H1 (cell line): ENCODE measurements at regions not wholly inside any gene's neighbourhood (a gene's known extent, or its start where the extent isn't known, plus 50 kb on each side); places are given as distances from the start of the nearest gene placed in this dataset.

Experiments
- CTCF ChIA-PET: fragments of 300-600 bp; sonication (Branson Sonifier 250); formaldehyde crosslinking; loops from one replicate; lab custom pipeline; 2021; ENCODE audit not compliant: partially characterized antibody; lab: Charles Lee
- POLR2A ChIA-PET: fragments of 300-600 bp; sonication (Branson Sonifier 250); formaldehyde crosslinking; loops from one replicate; lab custom pipeline; 2021; ENCODE audit warnings: inconsistent platforms; ENCODE audit not compliant: partially characterized antibody; lab: Charles Lee
- DNase-seq, 2 experiments: peaks; one replicate each; pipeline versions ENCODE4 v3.0.0 to v3.0.0-alpha.2; 2010 to 2022; ENCODE audit warnings: low spot score in 2 of 2, low read depth in 1 of 2, mixed read lengths in 1 of 2
- FAIRE-seq: peaks from 2 replicates; lab custom pipeline; 2011; peaks lifted over from hg19 to GRCh38; lab: Jason Lieb, UNC
- H2AFZ ChIP-seq: 2 replicates; pipeline ENCODE4 v1.8.1; 2012; ENCODE audit warnings: low read length, inconsistent platforms
- H2AK5ac ChIP-seq: 2 replicates; pipeline ENCODE4 v1.6.1; 2013; ENCODE audit warnings: low read depth, low read length
- H2BK120ac ChIP-seq: replicated peaks from 2 replicates; pipeline ENCODE3; 2013; ENCODE audit warnings: low read depth, low read length, inconsistent platforms
- H2BK12ac ChIP-seq: 2 replicates; pipeline ENCODE4 v1.6.1; 2013; ENCODE audit warnings: low read depth, low read length
- H2BK15ac ChIP-seq: 2 replicates; pipeline ENCODE4 v1.6.1; 2013; ENCODE audit warnings: low read length
- H2BK20ac ChIP-seq: 2 replicates; pipeline ENCODE4 v1.6.1; 2013; ENCODE audit warnings: low read length
- H2BK5ac ChIP-seq: 2 replicates; pipeline ENCODE4 v1.6.1; 2013; ENCODE audit warnings: low read depth, low read length
- H3K14ac ChIP-seq: 2 replicates; pipeline ENCODE4 v1.6.1; 2013; ENCODE audit warnings: inconsistent platforms; ENCODE audit not compliant: insufficient read length
- H3K18ac ChIP-seq: 2 replicates; pipeline ENCODE4 v1.6.1; 2013; ENCODE audit warnings: low read length; ENCODE audit errors: extremely low read depth
- H3K23ac ChIP-seq: 2 replicates; pipeline ENCODE4 v1.6.1; 2013; ENCODE audit warnings: inconsistent platforms; ENCODE audit not compliant: insufficient read length
- H3K23me2 ChIP-seq: 2 replicates; pipeline ENCODE4 v1.6.1; 2013; ENCODE audit warnings: low read depth, low read length
- H3K27ac ChIP-seq: 2 replicates; pipeline ENCODE4 v1.6.1; 2011; ENCODE audit warnings: low read depth, low read length, inconsistent platforms
- H3K27me3 ChIP-seq, 4 experiments: replicated peaks in 1 of 4; 1 replicate in 1 of 4; 2 replicates in 3 of 4; pipeline versions ENCODE4 v1.6.1 to v1.8.1; 2011 to 2013; ENCODE audit warnings: low read length in 3 of 4, mild to moderate bottlenecking in 3 of 4, inconsistent platforms in 2 of 4, mixed read lengths in 2 of 4, moderate library complexity in 1 of 4; ENCODE audit not compliant: control insufficient read depth in 3 of 4, insufficient read depth in 3 of 4; ENCODE audit errors: extremely low read depth in 1 of 4
- H3K36me3 ChIP-seq, 4 experiments: 2 replicates each; pipeline versions ENCODE4 v1.6.1 to v1.8.1; 2011 to 2013; ENCODE audit warnings: mild to moderate bottlenecking in 4 of 4, low read length in 3 of 4, moderate library complexity in 2 of 4, control low read depth in 1 of 4, inconsistent platforms in 1 of 4; ENCODE audit not compliant: insufficient read depth in 4 of 4, control insufficient read depth in 2 of 4
- H3K4ac ChIP-seq: replicated peaks from 2 replicates; pipeline ENCODE3; 2013; ENCODE audit warnings: low read length, low read depth, mixed read lengths, inconsistent platforms; ENCODE audit not compliant: insufficient read length
- H3K4me1 ChIP-seq, 4 experiments: replicated peaks in 1 of 4; 1 replicate in 1 of 4; 2 replicates in 3 of 4; pipeline versions ENCODE4 v1.6.1 to v1.8.1; 2011 to 2013; ENCODE audit warnings: low read length in 3 of 4, inconsistent platforms in 2 of 4, mixed read lengths in 1 of 4; ENCODE audit not compliant: insufficient read depth in 4 of 4, control insufficient read depth in 3 of 4
- H3K4me2 ChIP-seq, 2 experiments: 2 replicates each; pipeline versions ENCODE4 v1.6.1 to v1.8.1; 2011 to 2013; ENCODE audit warnings: low read depth in 2 of 2, low read length in 2 of 2, control low read depth in 1 of 2, inconsistent platforms in 1 of 2, mild to moderate bottlenecking in 1 of 2; ENCODE audit not compliant: insufficient read depth in 1 of 2
- H3K4me3 ChIP-seq, 4 experiments: fragments of 200-600, 300-600 bp in 1 of 4; sonication (generic), shearing (Covaris generic), sonication (Bioruptor Twin) in 1 of 4; 2 replicates each; pipeline versions ENCODE4 v1.5.1 to v1.8.1; 2011 to 2016; ENCODE audit warnings: low read length in 4 of 4, low read depth in 3 of 4, control low read depth in 2 of 4, inconsistent platforms in 2 of 4, mild to moderate bottlenecking in 2 of 4, mixed read lengths in 1 of 4, moderate library complexity in 1 of 4; ENCODE audit not compliant: insufficient read depth in 2 of 4; ENCODE audit errors: extremely low read depth in 1 of 4
- H3K56ac ChIP-seq: replicated peaks from 2 replicates; pipeline ENCODE3; 2013; ENCODE audit warnings: low read depth, mild to moderate bottlenecking, mixed read lengths, low read length, inconsistent platforms; ENCODE audit not compliant: insufficient read length
- H3K79me1 ChIP-seq: 2 replicates; pipeline ENCODE4 v1.6.1; 2013; ENCODE audit warnings: low read depth, low read length, control low read depth
- H3K79me2 ChIP-seq, 2 experiments: 2 replicates each; pipeline versions ENCODE4 v1.6.1 to v1.8.1; 2012 to 2013; ENCODE audit warnings: low read length in 2 of 2, mild to moderate bottlenecking in 2 of 2, inconsistent platforms in 1 of 2; ENCODE audit not compliant: insufficient read depth in 2 of 2, control insufficient read depth in 1 of 2
- H3K9ac ChIP-seq, 4 experiments: replicated peaks in 1 of 4; 1 replicate in 1 of 4; 2 replicates in 3 of 4; pipeline versions ENCODE4 v1.6.1 to v1.8.1; 2011 to 2013; ENCODE audit warnings: low read depth in 3 of 4, low read length in 3 of 4, control low read depth in 2 of 4, mild to moderate bottlenecking in 2 of 4, moderate library complexity in 2 of 4, inconsistent platforms in 1 of 4; ENCODE audit errors: extremely low read depth in 1 of 4
- H3K9me3 ChIP-seq, 2 experiments: 2 replicates each; pipeline versions ENCODE4 v1.6.1 to v1.8.1; 2012 to 2013; ENCODE audit warnings: mild to moderate bottlenecking in 2 of 2, moderate library complexity in 2 of 2, control low read depth in 1 of 2, inconsistent platforms in 1 of 2, low read depth in 1 of 2, low read length in 1 of 2, mixed read lengths in 1 of 2; ENCODE audit not compliant: insufficient read depth in 2 of 2
- H4K20me1 ChIP-seq, 2 experiments: replicated peaks in 1 of 2; 2 replicates each; pipeline versions ENCODE3 to v1.8.1; 2011 to 2013; ENCODE audit warnings: inconsistent platforms in 2 of 2, low read length in 2 of 2, mild to moderate bottlenecking in 1 of 2; ENCODE audit not compliant: insufficient read depth in 2 of 2, control insufficient read depth in 1 of 2
- H4K5ac ChIP-seq: 2 replicates; pipeline ENCODE4 v1.6.1; 2013; ENCODE audit warnings: low read length, low read depth, mixed read lengths, inconsistent platforms; ENCODE audit not compliant: insufficient read length
- H4K8ac ChIP-seq: 2 replicates; pipeline ENCODE4 v1.8.0; 2013; ENCODE audit warnings: mild to moderate bottlenecking, moderate library complexity, low read length, inconsistent platforms; ENCODE audit not compliant: insufficient read depth; ENCODE audit errors: extremely low read depth
- H4K91ac ChIP-seq: replicated peaks from 2 replicates; pipeline ENCODE3; 2013; ENCODE audit warnings: low read length, mixed read lengths, inconsistent platforms; ENCODE audit not compliant: insufficient read length
- CBX5 ChIP-seq: fragments of 300-800, 300-1000 bp; sonication (generic); IDR thresholded peaks from 2 replicates; pipeline ENCODE4 v1.7.1; 2016; ENCODE audit warnings: antibody characterized with exemption, low read length, low read depth
- KDM4A ChIP-seq: IDR thresholded peaks from one replicate; pipeline ENCODE4 v1.7.1; 2012; ENCODE audit warnings: low read depth, mild to moderate bottlenecking, moderate library complexity, low read length, inconsistent platforms; ENCODE audit not compliant: severe bottlenecking
- POLR2AphosphoS5 ChIP-seq: IDR thresholded peaks from 2 replicates; pipeline ENCODE4 v1.6.1; 2011; ENCODE audit warnings: low read depth, low read length
- POU5F1 ChIP-seq: IDR thresholded peaks from 2 replicates; pipeline ENCODE4 v1.6.1; 2011; ENCODE audit warnings: low read depth, mild to moderate bottlenecking, low read length, moderate library complexity
- SIRT6 ChIP-seq: IDR thresholded peaks from one replicate; pipeline ENCODE4 v1.7.1; 2012; ENCODE audit warnings: low read length, inconsistent platforms
- SP1 ChIP-seq: IDR thresholded peaks from 2 replicates; pipeline ENCODE4 v1.6.1; 2011; ENCODE audit warnings: low read depth, low read length
- TAF7 ChIP-seq: optimal IDR thresholded peaks from 2 replicates; pipeline ENCODE3; 2011; ENCODE audit warnings: low read depth, mild to moderate bottlenecking, inconsistent platforms, low read length, moderate library complexity, borderline replicate concordance
- WGBS, 2 experiments: shearing (Covaris generic) in 1 of 2; methylation state at CpG; one replicate each; pipeline versions ENCODE4 v1.1.6 to v1.1.7; 2013 to 2015; ENCODE audit warnings: low lambda C conversion rate in 2 of 2, mixed read lengths in 2 of 2, inconsistent platforms in 1 of 2, low coverage in 1 of 2, missing lambda C conversion rate in 1 of 2; ENCODE audit not compliant: insufficient replicate concordance in 2 of 2, insufficient coverage in 1 of 2, insufficient read length in 1 of 2; ENCODE audit errors: extremely low coverage in 1 of 2, missing lambda C conversion rate in 1 of 2; 5-methylcytosine and 5-hydroxymethylcytosine counted together
- TF ChIP-seq, protein P1 (sequence below): IDR thresholded peaks from 2 replicates; pipeline ENCODE4 v1.6.1; 2012; ENCODE audit warnings: inconsistent platforms

DNA sequence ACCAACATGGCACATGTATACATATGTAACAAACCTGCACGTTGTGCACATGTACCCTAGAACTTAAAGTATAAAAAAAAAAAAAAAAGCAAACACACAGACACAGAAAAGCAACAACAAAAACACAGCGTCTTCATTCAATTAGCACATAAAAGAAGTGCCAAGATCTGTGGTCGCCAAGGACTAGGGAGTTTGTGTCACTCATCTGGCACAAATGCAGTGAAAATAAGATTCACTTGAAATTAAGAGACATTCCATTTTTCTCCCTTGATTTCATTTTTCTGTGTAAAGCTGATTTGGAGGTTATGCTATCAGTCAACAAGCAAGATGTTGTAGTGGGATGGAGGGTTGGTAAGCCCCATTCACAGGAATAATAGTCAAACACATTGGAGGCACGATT is 115.3 kb downstream of the FAT4 start:
- CTCF ChIA-PET, result interaction anchor here (2.4 kb wide), 1 partner anchor 112 kb away, joined by 8 read pairs; no protein-coding TSS in a partner anchor
- Histone ChIP-seq H3K9me3 (no peaks in the 10 kb centered on the region), H3K79me1 (no peaks in the 10 kb centered on the region), H2AFZ (no peak overlapping the region), H3K27ac (no peak overlapping the region), H2AK5ac (no peak overlapping the region), H3K14ac (no peak overlapping the region), H4K5ac (no peak overlapping the region), H3K23ac (no peak overlapping the region), H3K23me2 (no peaks in the 10 kb centered on the region), H4K20me1 (no peaks in the 10 kb centered on the region), H3K56ac (no peak overlapping the region), H3K18ac (no peak overlapping the region), H2BK120ac (no peak overlapping the region), H4K8ac (no peak overlapping the region), H3K4ac (no peak overlapping the region), H2BK20ac (no peak overlapping the region), H2BK12ac (no peak overlapping the region), H2BK15ac (no peak overlapping the region), H4K91ac (no peak overlapping the region), H3K79me2 (no peaks in the 10 kb centered on the region), H2BK5ac (no peak overlapping the region), H3K4me2 (no peak overlapping the region), H3K4me1 (0 out of 7 replicates have a peak, but pooled peaks cover 0 to 2% (median 0%) of the 10 kb centered on the region in 4 experiments), H3K4me3 (no peak overlapping the region), H3K9ac (no peak overlapping the region), H3K27me3 (no peaks in the 10 kb centered on the region), H3K36me3 (no peaks in the 10 kb centered on the region; a peak in 1 of 8 replicates)
- DNase-seq, result no peak
- FAIRE-seq, result no peak
- WGBS, 2 experiments, result 72% methylated on average over 3 of the region's 4 CpGs; no CpG with 5 or more reads in 1 of the 2 experiments
- POLR2A ChIA-PET, result no interaction called here
- TF ChIP-seq SIRT6 (no peak), CBX5 (no peak), SP1 (no peak), KDM4A (no peak), POU5F1 (no peak), POLR2AphosphoS5 (no peak), TAF7 (no peak)
- TF ChIP-seq, protein P1, sequence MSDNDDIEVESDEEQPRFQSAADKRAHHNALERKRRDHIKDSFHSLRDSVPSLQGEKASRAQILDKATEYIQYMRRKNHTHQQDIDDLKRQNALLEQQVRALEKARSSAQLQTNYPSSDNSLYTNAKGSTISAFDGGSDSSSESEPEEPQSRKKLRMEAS, result no peak
